ENCODE measurements at regions not wholly inside any gene's neighbourhood (a gene's known extent, or its start where the extent isn't known, plus 50 kb on each side); places are given as distances from the start of the nearest gene placed in this dataset.

DNA sequence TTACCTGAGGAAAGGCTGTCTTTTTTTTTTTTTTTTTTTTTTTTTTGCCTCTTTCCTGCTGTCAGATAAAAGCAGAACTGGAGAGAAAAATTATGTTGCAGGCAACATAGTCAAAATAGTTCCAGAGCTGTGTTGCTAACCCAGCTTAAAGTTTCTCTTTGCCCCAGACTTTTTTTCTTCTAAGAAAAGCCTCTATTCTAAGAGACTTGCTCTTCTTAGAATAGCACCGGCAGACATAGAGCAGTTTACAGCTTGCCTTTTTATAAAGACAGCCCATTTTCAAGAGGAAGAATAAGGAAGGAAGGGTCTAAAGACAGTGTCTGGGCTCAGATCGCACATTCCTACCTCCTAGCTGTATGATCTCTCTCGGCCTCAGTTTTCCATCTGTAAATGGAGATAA is 88.7 kb downstream of the TENT5C start:
- Histone ChIP-seq H3K9me3 (ENCODE audit: low read length) (no peaks in the 10 kb centered on the region), H3K36me3 (ENCODE audit: insufficient read depth, low read length) (no peaks in the 10 kb centered on the region), H3K4me2 (ENCODE audit: low read length) (no peak overlapping the region), H3K27me3 (ENCODE audit: insufficient read depth, low read depth, low read length) (no peaks in the 10 kb centered on the region), H3K27ac (ENCODE audit: low read length) (no peak overlapping the region), H3K9me2 (ENCODE audit: insufficient read depth, low read length) (no peaks in the 10 kb centered on the region), H4K20me1 (ENCODE audit: insufficient read depth) (no peaks in the 10 kb centered on the region), H3K79me2 (replicated peaks; ENCODE audit: insufficient read depth, low read length) (no peaks in the 10 kb centered on the region), H3K4me3 (ENCODE audit: low read length) (no peak overlapping the region), H2AFZ (ENCODE audit: low read depth, low read length) (no peak overlapping the region), H3K9ac (ENCODE audit: low read length) (no peak overlapping the region), H3F3A (ENCODE audit: insufficient read depth, low read length, poor library complexity, severe bottlenecking) (no peaks in the 10 kb centered on the region)
- TF ChIP-seq TAF1 (IDR thresholded peaks at IDR 0.05; ENCODE audit: low read depth) (no peak), RAD21 (conservative IDR thresholded peaks at IDR 0.05) (no peak), EP300 (conservative IDR thresholded peaks at IDR 0.05; ENCODE audit: poor library complexity, severe bottlenecking) (no peak), MXI1 (conservative IDR thresholded peaks at IDR 0.05; ENCODE audit: poor library complexity, severe bottlenecking) (no peak), POLR2AphosphoS5 (IDR thresholded peaks at IDR 0.05) (no peak), EZH2 (IDR thresholded peaks at IDR 0.05; ENCODE audit: borderline replicate concordance, insufficient read depth, low read length, poor library complexity, severe bottlenecking) (no peak), SMC3 (conservative IDR thresholded peaks at IDR 0.05; ENCODE audit: poor library complexity) (no peak)
- TF ChIP-seq, protein P1, sequence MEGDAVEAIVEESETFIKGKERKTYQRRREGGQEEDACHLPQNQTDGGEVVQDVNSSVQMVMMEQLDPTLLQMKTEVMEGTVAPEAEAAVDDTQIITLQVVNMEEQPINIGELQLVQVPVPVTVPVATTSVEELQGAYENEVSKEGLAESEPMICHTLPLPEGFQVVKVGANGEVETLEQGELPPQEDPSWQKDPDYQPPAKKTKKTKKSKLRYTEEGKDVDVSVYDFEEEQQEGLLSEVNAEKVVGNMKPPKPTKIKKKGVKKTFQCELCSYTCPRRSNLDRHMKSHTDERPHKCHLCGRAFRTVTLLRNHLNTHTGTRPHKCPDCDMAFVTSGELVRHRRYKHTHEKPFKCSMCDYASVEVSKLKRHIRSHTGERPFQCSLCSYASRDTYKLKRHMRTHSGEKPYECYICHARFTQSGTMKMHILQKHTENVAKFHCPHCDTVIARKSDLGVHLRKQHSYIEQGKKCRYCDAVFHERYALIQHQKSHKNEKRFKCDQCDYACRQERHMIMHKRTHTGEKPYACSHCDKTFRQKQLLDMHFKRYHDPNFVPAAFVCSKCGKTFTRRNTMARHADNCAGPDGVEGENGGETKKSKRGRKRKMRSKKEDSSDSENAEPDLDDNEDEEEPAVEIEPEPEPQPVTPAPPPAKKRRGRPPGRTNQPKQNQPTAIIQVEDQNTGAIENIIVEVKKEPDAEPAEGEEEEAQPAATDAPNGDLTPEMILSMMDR (IDR thresholded peaks at IDR 0.05; ENCODE audit: poor library complexity, severe bottlenecking): no peak
- TF ChIP-seq, protein P2, sequence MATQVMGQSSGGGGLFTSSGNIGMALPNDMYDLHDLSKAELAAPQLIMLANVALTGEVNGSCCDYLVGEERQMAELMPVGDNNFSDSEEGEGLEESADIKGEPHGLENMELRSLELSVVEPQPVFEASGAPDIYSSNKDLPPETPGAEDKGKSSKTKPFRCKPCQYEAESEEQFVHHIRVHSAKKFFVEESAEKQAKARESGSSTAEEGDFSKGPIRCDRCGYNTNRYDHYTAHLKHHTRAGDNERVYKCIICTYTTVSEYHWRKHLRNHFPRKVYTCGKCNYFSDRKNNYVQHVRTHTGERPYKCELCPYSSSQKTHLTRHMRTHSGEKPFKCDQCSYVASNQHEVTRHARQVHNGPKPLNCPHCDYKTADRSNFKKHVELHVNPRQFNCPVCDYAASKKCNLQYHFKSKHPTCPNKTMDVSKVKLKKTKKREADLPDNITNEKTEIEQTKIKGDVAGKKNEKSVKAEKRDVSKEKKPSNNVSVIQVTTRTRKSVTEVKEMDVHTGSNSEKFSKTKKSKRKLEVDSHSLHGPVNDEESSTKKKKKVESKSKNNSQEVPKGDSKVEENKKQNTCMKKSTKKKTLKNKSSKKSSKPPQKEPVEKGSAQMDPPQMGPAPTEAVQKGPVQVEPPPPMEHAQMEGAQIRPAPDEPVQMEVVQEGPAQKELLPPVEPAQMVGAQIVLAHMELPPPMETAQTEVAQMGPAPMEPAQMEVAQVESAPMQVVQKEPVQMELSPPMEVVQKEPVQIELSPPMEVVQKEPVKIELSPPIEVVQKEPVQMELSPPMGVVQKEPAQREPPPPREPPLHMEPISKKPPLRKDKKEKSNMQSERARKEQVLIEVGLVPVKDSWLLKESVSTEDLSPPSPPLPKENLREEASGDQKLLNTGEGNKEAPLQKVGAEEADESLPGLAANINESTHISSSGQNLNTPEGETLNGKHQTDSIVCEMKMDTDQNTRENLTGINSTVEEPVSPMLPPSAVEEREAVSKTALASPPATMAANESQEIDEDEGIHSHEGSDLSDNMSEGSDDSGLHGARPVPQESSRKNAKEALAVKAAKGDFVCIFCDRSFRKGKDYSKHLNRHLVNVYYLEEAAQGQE (IDR thresholded peaks at IDR 0.05; ENCODE audit: borderline replicate concordance): no peak

DNA sequence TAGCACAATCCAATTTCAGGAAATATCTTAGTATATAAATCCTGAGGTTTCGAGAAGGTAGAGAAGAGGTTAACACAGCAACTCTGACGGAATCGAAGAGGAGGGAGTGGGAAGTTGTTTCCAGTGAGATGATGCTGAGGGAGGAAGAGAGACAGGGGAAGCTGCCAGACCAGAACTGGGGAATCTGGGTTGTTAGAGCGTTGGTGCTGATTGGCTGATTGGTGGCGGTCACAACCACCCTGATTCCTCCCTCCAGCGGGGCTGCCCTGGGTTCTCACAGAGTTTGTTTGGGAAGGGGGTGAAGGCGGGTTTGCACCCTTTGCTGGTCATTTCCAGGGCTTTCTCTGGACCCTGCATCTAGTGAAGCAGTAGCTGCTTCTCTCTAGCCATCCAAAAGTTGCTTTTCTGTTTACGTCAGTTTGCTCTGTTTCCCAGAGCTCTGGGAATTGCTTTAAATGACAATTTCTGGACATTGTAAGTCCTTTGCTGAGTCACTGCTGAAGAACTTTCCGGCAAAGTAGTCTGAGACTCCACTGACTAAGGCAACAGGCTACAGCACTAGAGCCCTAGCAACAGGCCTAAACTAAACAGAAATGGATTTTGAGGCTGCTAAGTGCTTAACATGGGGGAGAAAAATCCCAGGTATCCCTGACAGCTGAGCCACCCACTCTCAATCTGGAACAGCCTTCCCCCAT is 90.1 kb downstream of the TENT5C start:
- Histone ChIP-seq H3K4me2 (ENCODE audit: low read length) (no peak overlapping the region), H3K27ac (ENCODE audit: low read length) (no peak overlapping the region), H3K27me3 (ENCODE audit: insufficient read depth, low read depth, low read length) (no peaks in the 10 kb centered on the region), H3K9ac (ENCODE audit: low read length) (no peak overlapping the region), H2AFZ (ENCODE audit: low read depth, low read length) (no peak overlapping the region), H3F3A (ENCODE audit: insufficient read depth, low read length, poor library complexity, severe bottlenecking) (no peaks in the 10 kb centered on the region), H4K20me1 (ENCODE audit: insufficient read depth) (no peaks in the 10 kb centered on the region), H3K4me3 (ENCODE audit: low read length) (no peak overlapping the region), H3K9me3 (ENCODE audit: low read length) (no peaks in the 10 kb centered on the region), H3K9me2 (ENCODE audit: insufficient read depth, low read length) (no peaks in the 10 kb centered on the region), H3K79me2 (replicated peaks; ENCODE audit: insufficient read depth, low read length) (no peaks in the 10 kb centered on the region), H3K36me3 (ENCODE audit: insufficient read depth, low read length) (no peaks in the 10 kb centered on the region)
- TF ChIP-seq EZH2 (IDR thresholded peaks at IDR 0.05; ENCODE audit: borderline replicate concordance, insufficient read depth, low read length, poor library complexity, severe bottlenecking): no peak
- no peak for TF ChIP-seq MXI1 (conservative IDR thresholded peaks at IDR 0.05; ENCODE audit: poor library complexity, severe bottlenecking)
- TF ChIP-seq TAF1 (IDR thresholded peaks at IDR 0.05; ENCODE audit: low read depth): no peak
- TF ChIP-seq SMC3 (conservative IDR thresholded peaks at IDR 0.05; ENCODE audit: poor library complexity): no peak
- TF ChIP-seq, protein P2 (IDR thresholded peaks at IDR 0.05; ENCODE audit: borderline replicate concordance): no peak
- TF ChIP-seq, protein P1 (IDR thresholded peaks at IDR 0.05; ENCODE audit: poor library complexity, severe bottlenecking): no peak
- no peak for TF ChIP-seq RAD21 (conservative IDR thresholded peaks at IDR 0.05)
- TF ChIP-seq POLR2AphosphoS5 (IDR thresholded peaks at IDR 0.05): no peak
- no peak for TF ChIP-seq EP300 (conservative IDR thresholded peaks at IDR 0.05; ENCODE audit: poor library complexity, severe bottlenecking)
